ENCODE measurements at regions not wholly inside any gene's neighbourhood (a gene's known extent, or its start where the extent isn't known, plus 50 kb on each side); places are given as distances from the start of the nearest gene placed in this dataset.

- ATAC-seq: no peak
- TF ChIP-seq CREB5 (CRISPR knock-in tag; IDR thresholded peaks at IDR 0.05; ENCODE audit: low read depth): no peak
- TF ChIP-seq ZNF70 (CRISPR knock-in tag; IDR thresholded peaks at IDR 0.05): no peak
- TF ChIP-seq BACH2 (CRISPR knock-in tag; IDR thresholded peaks at IDR 0.05; ENCODE audit: borderline replicate concordance): no peak
- TF ChIP-seq GLIS3 (CRISPR knock-in tag; IDR thresholded peaks at IDR 0.05): no peak
- no peak for TF ChIP-seq ZFP30 (CRISPR knock-in tag; IDR thresholded peaks at IDR 0.05)
- no peak for TF ChIP-seq SNAI2 (CRISPR knock-in tag; IDR thresholded peaks at IDR 0.05)
- TF ChIP-seq ZNF565 (CRISPR knock-in tag; conservative IDR thresholded peaks at IDR 0.05; ENCODE audit: low read depth): no peak
- TF ChIP-seq OSR1 (CRISPR knock-in tag; IDR thresholded peaks at IDR 0.05): no peak
Measured at GRCh38 chr5:42242210-42242609, 181.0 kb upstream of the GHR start.

GRCh38 chr5:42242881-42243485 is 180.3 kb upstream of the GHR start:
- ATAC-seq: no peak

GRCh38 chr5:42252306-42252705 is 170.9 kb upstream of the GHR start:
- no peak for ATAC-seq
- TF ChIP-seq CSRNP3 (CRISPR knock-in tag; IDR thresholded peaks at IDR 0.05): no peak
- no peak for TF ChIP-seq ZFP3 (CRISPR knock-in tag; IDR thresholded peaks at IDR 0.05)
- TF ChIP-seq CSDC2 (CRISPR knock-in tag; IDR thresholded peaks at IDR 0.05): no peak
- TF ChIP-seq ZFP30 (CRISPR knock-in tag; IDR thresholded peaks at IDR 0.05): no peak
- no peak for TF ChIP-seq ARNTL (CRISPR knock-in tag; IDR thresholded peaks at IDR 0.05; ENCODE audit: borderline replicate concordance, low read depth)
- no peak for TF ChIP-seq GLIS3 (CRISPR knock-in tag; IDR thresholded peaks at IDR 0.05)
- no peak for TF ChIP-seq BACH2 (CRISPR knock-in tag; IDR thresholded peaks at IDR 0.05; ENCODE audit: borderline replicate concordance)
- no peak for TF ChIP-seq ISL1 (CRISPR knock-in tag; IDR thresholded peaks at IDR 0.05)
- no peak for TF ChIP-seq ZNF8 (CRISPR knock-in tag; IDR thresholded peaks at IDR 0.05)
- no peak for TF ChIP-seq OSR1 (CRISPR knock-in tag; IDR thresholded peaks at IDR 0.05)
- TF ChIP-seq ZNF70 (CRISPR knock-in tag; IDR thresholded peaks at IDR 0.05): no peak
- no peak for TF ChIP-seq ESRRG (CRISPR knock-in tag; IDR thresholded peaks at IDR 0.05)
- no peak for TF ChIP-seq RARB (CRISPR knock-in tag; IDR thresholded peaks at IDR 0.05)
- TF ChIP-seq ZC3H10 (CRISPR knock-in tag; IDR thresholded peaks at IDR 0.05): no peak

More at GRCh38 chr5:42242881-42243485, 180.3 kb upstream of the GHR start:
- no peak for TF ChIP-seq GLIS3 (CRISPR knock-in tag; IDR thresholded peaks at IDR 0.05)
- no peak for TF ChIP-seq ZNF70 (CRISPR knock-in tag; IDR thresholded peaks at IDR 0.05)
- no peak for TF ChIP-seq ZC3H10 (CRISPR knock-in tag; IDR thresholded peaks at IDR 0.05)
- no peak for TF ChIP-seq CSRNP3 (CRISPR knock-in tag; IDR thresholded peaks at IDR 0.05)
- TF ChIP-seq ESRRG (CRISPR knock-in tag; IDR thresholded peaks at IDR 0.05): no peak
- TF ChIP-seq TSHZ2 (CRISPR knock-in tag; IDR thresholded peaks at IDR 0.05): no peak
- TF ChIP-seq PPARA (CRISPR knock-in tag; IDR thresholded peaks at IDR 0.05; ENCODE audit: borderline replicate concordance): no peak
- TF ChIP-seq BACH2 (CRISPR knock-in tag; IDR thresholded peaks at IDR 0.05; ENCODE audit: borderline replicate concordance): no peak
- no peak for TF ChIP-seq ZNF565 (CRISPR knock-in tag; conservative IDR thresholded peaks at IDR 0.05; ENCODE audit: low read depth)
- TF ChIP-seq ZFP3 (CRISPR knock-in tag; IDR thresholded peaks at IDR 0.05): no peak
- TF ChIP-seq TOX (CRISPR knock-in tag; IDR thresholded peaks at IDR 0.05; ENCODE audit: borderline replicate concordance): no peak
- TF ChIP-seq CSDC2 (CRISPR knock-in tag; IDR thresholded peaks at IDR 0.05): no peak
- no peak for TF ChIP-seq ZFP30 (CRISPR knock-in tag; IDR thresholded peaks at IDR 0.05)
- no peak for TF ChIP-seq ZNF8 (CRISPR knock-in tag; IDR thresholded peaks at IDR 0.05)
- no peak for TF ChIP-seq CREB5 (CRISPR knock-in tag; IDR thresholded peaks at IDR 0.05; ENCODE audit: low read depth)
